ENCODE measurements at regions not wholly inside any gene's neighbourhood (a gene's known extent, or its start where the extent isn't known, plus 50 kb on each side); places are given as distances from the start of the nearest gene placed in this dataset.

DNA sequence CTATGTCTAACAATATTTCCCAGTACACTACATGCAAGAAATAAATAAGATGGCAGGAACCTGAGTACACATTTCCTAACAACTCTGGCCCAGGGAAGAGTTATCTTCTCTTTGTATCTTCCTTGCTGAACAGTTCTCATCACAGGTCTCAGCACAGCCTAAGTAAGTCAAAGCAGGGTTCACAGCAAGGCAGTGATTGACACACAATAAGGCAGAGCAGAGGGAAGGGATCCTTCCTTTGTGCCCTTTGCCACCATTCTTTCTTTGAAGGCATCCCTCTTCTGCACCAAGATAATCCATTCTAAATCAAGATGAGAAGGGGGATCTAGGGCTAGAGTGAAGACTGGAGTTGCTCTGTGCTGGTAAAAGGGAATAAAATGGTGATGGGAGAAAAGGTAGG, 73.4 kb upstream of the TRPC4 start:
- Histone ChIP-seq H3K79me2 (ENCODE audit: insufficient read depth, low read depth) (no peaks in the 10 kb centered on the region), H3K4me1 (ENCODE audit: low read depth, poor library complexity, severe bottlenecking) (no peaks in the 10 kb centered on the region), H3K9ac (no peak overlapping the region), H3K36me3 (ENCODE audit: insufficient read depth) (no peaks in the 10 kb centered on the region), H2AFZ (ENCODE audit: low read depth) (no peak overlapping the region), H4K20me1 (ENCODE audit: insufficient read depth) (no peaks in the 10 kb centered on the region), H3K27me3 (ENCODE audit: insufficient read depth, low read depth) (no peaks in the 10 kb centered on the region), H3K4me2 (no peak overlapping the region), H3K27ac (no peak overlapping the region), H3K4me3 (IDR thresholded peaks at IDR 0.05; ENCODE audit: insufficient read depth, low read depth, low read length) (no peak overlapping the region)
- TF ChIP-seq, protein P1, sequence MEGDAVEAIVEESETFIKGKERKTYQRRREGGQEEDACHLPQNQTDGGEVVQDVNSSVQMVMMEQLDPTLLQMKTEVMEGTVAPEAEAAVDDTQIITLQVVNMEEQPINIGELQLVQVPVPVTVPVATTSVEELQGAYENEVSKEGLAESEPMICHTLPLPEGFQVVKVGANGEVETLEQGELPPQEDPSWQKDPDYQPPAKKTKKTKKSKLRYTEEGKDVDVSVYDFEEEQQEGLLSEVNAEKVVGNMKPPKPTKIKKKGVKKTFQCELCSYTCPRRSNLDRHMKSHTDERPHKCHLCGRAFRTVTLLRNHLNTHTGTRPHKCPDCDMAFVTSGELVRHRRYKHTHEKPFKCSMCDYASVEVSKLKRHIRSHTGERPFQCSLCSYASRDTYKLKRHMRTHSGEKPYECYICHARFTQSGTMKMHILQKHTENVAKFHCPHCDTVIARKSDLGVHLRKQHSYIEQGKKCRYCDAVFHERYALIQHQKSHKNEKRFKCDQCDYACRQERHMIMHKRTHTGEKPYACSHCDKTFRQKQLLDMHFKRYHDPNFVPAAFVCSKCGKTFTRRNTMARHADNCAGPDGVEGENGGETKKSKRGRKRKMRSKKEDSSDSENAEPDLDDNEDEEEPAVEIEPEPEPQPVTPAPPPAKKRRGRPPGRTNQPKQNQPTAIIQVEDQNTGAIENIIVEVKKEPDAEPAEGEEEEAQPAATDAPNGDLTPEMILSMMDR (conservative IDR thresholded peaks at IDR 0.05; ENCODE audit: low read depth, low read length) = no peak

DNA sequence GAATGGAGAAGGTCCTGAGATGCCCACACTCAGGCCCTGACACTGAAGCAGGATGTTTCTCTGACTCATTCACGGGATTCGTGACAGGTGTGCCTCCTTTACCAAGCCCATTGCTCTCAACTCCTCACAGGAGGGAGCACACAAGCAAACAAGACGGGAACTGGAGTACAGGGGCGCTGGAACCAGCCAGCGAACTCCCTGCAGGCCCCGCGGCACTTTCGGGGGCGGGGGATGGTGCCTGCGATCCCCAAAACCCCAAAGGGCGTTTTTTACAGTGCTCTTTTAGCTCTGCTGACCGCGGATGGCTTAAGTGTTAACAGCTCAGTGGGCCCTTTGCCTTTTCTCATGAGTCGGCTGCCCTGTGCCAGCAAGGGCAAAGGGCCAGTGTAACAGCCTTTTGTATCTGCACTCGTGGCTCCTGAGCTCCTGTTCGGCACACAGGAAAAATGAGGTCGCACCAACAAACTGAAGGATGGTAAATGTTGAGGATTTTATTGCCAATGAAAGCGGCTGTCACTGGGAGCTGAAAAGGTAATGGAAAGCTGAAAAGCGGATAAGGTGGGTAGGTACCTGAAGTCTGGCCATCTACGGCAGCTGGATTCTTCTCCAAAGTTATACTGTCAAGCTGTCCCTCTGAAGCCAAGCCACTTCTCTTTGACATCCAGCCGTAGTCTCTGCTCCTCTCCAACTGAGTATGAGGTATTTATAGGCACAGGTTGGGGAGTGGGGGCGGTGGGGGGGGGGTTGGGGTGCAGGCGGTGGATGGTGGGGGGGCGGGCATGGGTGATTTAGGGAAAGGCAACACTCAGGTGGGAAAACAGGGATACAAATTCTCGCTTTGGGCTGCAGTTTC, 65.0 kb upstream of the TRPC4 start:
- Histone ChIP-seq H3K4me1 (ENCODE audit: low read depth, poor library complexity, severe bottlenecking) (no peaks in the 10 kb centered on the region), H3K27me3 (ENCODE audit: insufficient read depth, low read depth) (no peaks in the 10 kb centered on the region), H3K4me3 (IDR thresholded peaks at IDR 0.05; ENCODE audit: insufficient read depth, low read depth, low read length) (no peak overlapping the region), H3K36me3 (ENCODE audit: insufficient read depth) (no peaks in the 10 kb centered on the region), H3K27ac (no peak overlapping the region), H2AFZ (ENCODE audit: low read depth) (no peak overlapping the region), H3K79me2 (ENCODE audit: insufficient read depth, low read depth) (no peaks in the 10 kb centered on the region), H3K9ac (no peak overlapping the region), H3K4me2 (no peak overlapping the region), H4K20me1 (ENCODE audit: insufficient read depth) (no peaks in the 10 kb centered on the region)
- TF ChIP-seq, protein P1 (conservative IDR thresholded peaks at IDR 0.05; ENCODE audit: low read depth, low read length) = no peak

DNA sequence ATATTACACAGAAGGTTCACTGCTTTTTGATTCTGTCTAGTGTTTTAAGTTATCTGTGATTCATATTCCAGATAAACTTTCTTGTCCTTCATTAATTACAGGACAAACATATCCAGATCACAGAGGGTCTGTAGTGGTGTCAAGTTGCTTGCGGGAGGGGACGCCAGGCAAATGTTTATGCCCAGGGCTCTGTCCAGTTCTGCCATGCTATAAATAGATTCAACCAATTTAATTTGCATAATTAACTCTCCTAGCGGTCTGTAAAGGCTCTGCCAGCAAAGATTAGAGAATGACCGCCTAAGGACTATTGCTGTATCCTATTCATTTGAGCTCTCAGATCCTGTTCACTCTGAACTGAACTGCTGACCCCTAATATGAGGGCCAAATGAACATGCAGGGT, 59.7 kb upstream of the TRPC4 start:
- no peak overlapping the region for H3K9ac ChIP-seq

DNA sequence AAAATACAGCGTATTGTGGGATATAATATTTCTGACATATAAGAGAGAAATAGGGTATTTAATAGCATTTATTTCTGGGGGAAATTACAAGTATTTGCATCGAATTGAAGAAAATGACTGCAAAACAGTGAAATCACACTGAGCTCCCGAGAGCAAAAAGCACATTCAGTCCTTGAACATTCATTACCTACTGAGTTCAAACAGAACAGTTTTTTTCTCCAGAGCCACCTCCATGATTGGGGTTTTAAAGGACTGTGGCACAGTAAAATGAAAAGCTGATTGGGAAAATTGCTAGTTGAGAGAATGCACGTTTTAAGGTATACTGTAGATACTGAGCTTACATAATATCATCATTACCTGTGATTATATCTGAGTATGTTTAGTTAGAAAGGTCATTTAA, 58.0 kb upstream of the TRPC4 start:
- Histone ChIP-seq H3K4me3 (IDR thresholded peaks at IDR 0.05; ENCODE audit: insufficient read depth, low read depth, low read length) (no peak overlapping the region), H3K4me2 (no peak overlapping the region), H2AFZ (ENCODE audit: low read depth) (no peak overlapping the region), H3K9ac (no peak overlapping the region), H3K27me3 (ENCODE audit: insufficient read depth, low read depth) (no peaks in the 10 kb centered on the region), H3K36me3 (ENCODE audit: insufficient read depth) (no peaks in the 10 kb centered on the region), H3K27ac (no peak overlapping the region), H3K79me2 (ENCODE audit: insufficient read depth, low read depth) (no peaks in the 10 kb centered on the region), H3K4me1 (ENCODE audit: low read depth, poor library complexity, severe bottlenecking) (peaks cover 10% of the 10 kb centered on the region), H4K20me1 (ENCODE audit: insufficient read depth) (no peaks in the 10 kb centered on the region)
- TF ChIP-seq, protein P1 (conservative IDR thresholded peaks at IDR 0.05; ENCODE audit: low read depth, low read length) = no peak

More for the DNA sequence above, 59.7 kb upstream of the TRPC4 start:
- Histone ChIP-seq H3K36me3 (ENCODE audit: insufficient read depth) (no peaks in the 10 kb centered on the region), H3K4me1 (ENCODE audit: low read depth, poor library complexity, severe bottlenecking) (no peaks in the 10 kb centered on the region), H3K27me3 (ENCODE audit: insufficient read depth, low read depth) (no peaks in the 10 kb centered on the region), H3K4me2 (no peak overlapping the region), H3K27ac (no peak overlapping the region), H2AFZ (ENCODE audit: low read depth) (no peak overlapping the region), H3K4me3 (IDR thresholded peaks at IDR 0.05; ENCODE audit: insufficient read depth, low read depth, low read length) (no peak overlapping the region), H4K20me1 (ENCODE audit: insufficient read depth) (no peaks in the 10 kb centered on the region), H3K79me2 (ENCODE audit: insufficient read depth, low read depth) (no peaks in the 10 kb centered on the region)
- TF ChIP-seq, protein P1 (conservative IDR thresholded peaks at IDR 0.05; ENCODE audit: low read depth, low read length) = no peak
